ENCODE measurements at regions not wholly inside any gene's neighbourhood (a gene's known extent, or its start where the extent isn't known, plus 50 kb on each side); places are given as distances from the start of the nearest gene placed in this dataset.
"Not testable (repeated sequence)": the region's sequence is repeated elsewhere in the genome, so short reads cannot be mapped to it uniquely, and the experiment has no call there.

DNA sequence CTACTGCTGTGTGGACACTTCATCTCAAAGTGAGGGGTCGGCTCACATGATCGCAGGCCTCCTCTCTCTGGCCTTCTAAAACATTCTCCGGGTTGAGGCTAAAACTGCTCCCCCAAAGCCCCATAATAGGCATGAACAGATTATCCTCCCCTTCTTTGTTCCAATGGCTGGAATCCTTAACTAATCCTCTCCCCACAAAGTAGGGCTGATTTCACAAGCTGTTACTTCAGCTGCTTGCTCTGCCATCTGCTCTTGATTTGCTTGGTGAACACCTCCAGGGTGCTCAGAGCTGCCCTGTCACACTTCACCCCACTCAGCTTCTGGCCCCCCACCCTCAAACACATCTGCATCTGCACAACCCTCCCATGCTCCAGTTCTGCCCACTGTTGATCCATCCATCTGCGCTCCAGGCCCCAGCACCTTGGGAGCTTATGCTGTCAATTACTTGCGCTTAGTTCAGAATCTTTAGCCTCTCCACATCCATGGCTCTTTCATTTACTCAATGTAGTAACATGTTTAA lies 173.1 kb upstream of the API5 start:
- no peak for TF ChIP-seq CTCF (IDR thresholded peaks at IDR 0.05; ENCODE audit: low read depth, low read length)
- H3K27me3 ChIP-seq, result no peaks in the 10 kb centered on the region
- no peaks in the 10 kb centered on the region for H3K4me1 ChIP-seq (ENCODE audit: low read depth)
- H3K4me3 ChIP-seq, result no peak overlapping the region
- H3K36me3 ChIP-seq, result no peaks in the 10 kb centered on the region
- no peak overlapping the region for H3K27ac ChIP-seq
- no peak for DNase-seq (ENCODE audit: low read depth in 1 of 2, low spot score in 1 of 2)
- no peaks in the 10 kb centered on the region for H3K9me3 ChIP-seq (ENCODE audit: low read depth)

DNA sequence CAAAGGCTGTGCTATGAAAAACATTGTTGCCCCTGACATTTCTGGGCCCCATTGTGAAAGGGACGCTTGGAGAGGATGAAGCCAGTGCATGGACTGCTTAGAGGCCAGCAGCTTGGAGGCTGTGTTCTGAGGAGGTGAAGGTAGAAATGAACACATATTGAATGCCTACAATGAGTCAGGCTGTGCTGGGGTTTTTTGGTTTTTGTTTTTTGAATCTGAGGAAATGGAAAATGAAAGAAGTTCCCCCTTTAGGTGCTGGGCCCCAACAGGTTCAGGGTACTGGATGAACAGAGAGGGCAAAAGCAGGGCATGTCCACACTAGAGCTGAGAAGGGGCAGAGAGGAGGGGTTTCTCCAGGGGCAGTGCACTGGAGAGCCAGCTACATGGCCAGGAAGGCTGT lies 166.1 kb upstream of the API5 start:
- Histone ChIP-seq H3K4me1 (ENCODE audit: low read depth) (no peaks in the 10 kb centered on the region), H3K9me3 (ENCODE audit: low read depth) (no peaks in the 10 kb centered on the region), H3K36me3 (no peaks in the 10 kb centered on the region), H3K27ac (no peak overlapping the region), H3K27me3 (no peaks in the 10 kb centered on the region), H3K4me3 (no peak overlapping the region)
- no peak for DNase-seq (ENCODE audit: low read depth in 1 of 2, low spot score in 1 of 2)
- no peak for TF ChIP-seq CTCF (IDR thresholded peaks at IDR 0.05; ENCODE audit: low read depth, low read length)

GRCh38 chr11:43150697-43151096 lies 161.1 kb upstream of the API5 start:
- no peaks in the 10 kb centered on the region for H3K9me3 ChIP-seq (ENCODE audit: low read depth)
- no peak overlapping the region for H3K4me3 ChIP-seq
- TF ChIP-seq CTCF (IDR thresholded peaks at IDR 0.05; ENCODE audit: low read depth, low read length), result no peak
- no peak for DNase-seq (ENCODE audit: low read depth in 1 of 2, low spot score in 1 of 2)
- H3K27ac ChIP-seq, result no peak overlapping the region
- no peaks in the 10 kb centered on the region for H3K4me1 ChIP-seq (ENCODE audit: low read depth)
- H3K27me3 ChIP-seq, result no peaks in the 10 kb centered on the region
- no peaks in the 10 kb centered on the region for H3K36me3 ChIP-seq

GRCh38 chr11:43164831-43165230 lies 147.0 kb upstream of the API5 start:
- Histone ChIP-seq H3K4me3 (no peak overlapping the region), H3K4me1 (ENCODE audit: low read depth) (no peaks in the 10 kb centered on the region), H3K9me3 (ENCODE audit: low read depth) (no peaks in the 10 kb centered on the region), H3K36me3 (no peaks in the 10 kb centered on the region), H3K27me3 (no peaks in the 10 kb centered on the region), H3K27ac (no peak overlapping the region)
- TF ChIP-seq CTCF (IDR thresholded peaks at IDR 0.05; ENCODE audit: low read depth, low read length), result no peak
- no peak for DNase-seq (ENCODE audit: low read depth in 1 of 2, low spot score in 1 of 2)

DNA sequence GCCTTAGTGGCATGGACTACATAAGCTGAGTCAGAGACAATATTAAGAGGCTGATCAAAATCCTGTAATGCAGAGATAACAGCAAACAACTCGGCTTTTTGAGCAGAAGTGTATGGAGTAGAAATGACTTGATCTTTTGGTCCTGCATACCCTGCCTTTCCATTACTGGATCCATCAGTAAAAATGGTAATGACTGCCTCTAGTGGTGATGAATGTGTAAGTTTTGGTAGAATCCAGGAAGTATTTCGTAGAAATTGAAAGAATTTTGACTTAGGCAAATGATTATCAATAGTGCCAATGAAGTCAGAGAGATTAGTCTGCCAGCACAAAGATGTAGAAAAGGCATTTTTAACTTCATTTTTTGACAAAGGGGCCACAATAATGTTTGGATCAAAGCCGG lies 146.4 kb upstream of the API5 start:
- not testable (repeated sequence) for H3K4me1 ChIP-seq (ENCODE audit: low read depth); H3K4me3 ChIP-seq; H3K36me3 ChIP-seq; H3K27ac ChIP-seq; H3K9me3 ChIP-seq (ENCODE audit: low read depth); H3K27me3 ChIP-seq; DNase-seq (ENCODE audit: low read depth in 1 of 2, low spot score in 1 of 2)

- not testable (repeated sequence) for H3K4me1 ChIP-seq (ENCODE audit: low read depth); H3K36me3 ChIP-seq; DNase-seq (ENCODE audit: low read depth in 1 of 2, low spot score in 1 of 2); H3K9me3 ChIP-seq (ENCODE audit: low read depth); H3K27ac ChIP-seq; H3K4me3 ChIP-seq; H3K27me3 ChIP-seq
Observed at GRCh38 chr11:43168241-43168640, 143.6 kb upstream of the API5 start.

DNA sequence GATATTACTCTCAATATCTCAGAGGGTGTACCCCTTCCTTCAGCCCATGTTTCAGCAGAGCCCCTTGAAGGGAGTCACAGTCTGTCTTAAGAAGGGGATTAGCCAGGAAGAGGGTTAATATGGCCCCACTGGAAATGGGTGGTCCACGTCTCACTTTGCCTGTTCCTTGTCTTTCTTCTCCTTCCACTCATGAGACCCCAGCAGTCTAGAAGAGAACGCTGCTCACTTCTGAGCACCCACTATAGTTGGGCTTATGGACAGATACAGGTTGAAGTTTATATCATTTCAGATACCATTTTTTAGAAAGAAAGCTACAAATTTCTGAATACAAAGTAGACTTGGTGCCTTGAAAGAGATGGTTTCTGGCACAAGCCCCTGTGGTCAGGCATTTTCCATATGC lies 139.3 kb upstream of the API5 start:
- Histone ChIP-seq H3K4me3 (no peak overlapping the region), H3K36me3 (no peaks in the 10 kb centered on the region), H3K27me3 (no peaks in the 10 kb centered on the region), H3K4me1 (ENCODE audit: low read depth) (no peaks in the 10 kb centered on the region), H3K9me3 (ENCODE audit: low read depth) (no peaks in the 10 kb centered on the region), H3K27ac (no peak overlapping the region)
- no peak for DNase-seq (ENCODE audit: low read depth in 1 of 2, low spot score in 1 of 2)
- no peak for TF ChIP-seq CTCF (IDR thresholded peaks at IDR 0.05; ENCODE audit: low read depth, low read length)

Measured in cardiac muscle cell (in vitro differentiated cells and primary cell).